ENCODE measurements at regions not wholly inside any gene's neighbourhood (a gene's known extent, or its start where the extent isn't known, plus 50 kb on each side); places are given as distances from the start of the nearest gene placed in this dataset.

- H4K20me1 ChIP-seq (ENCODE audit: control insufficient read depth, insufficient read depth): no peaks in the 10 kb centered on the region
- ChIA-PET RAD21 (ENCODE audit: unreplicated experiment) (interaction anchor here (0.6 to 0.8 kb wide), 3 partner anchors 115 to 167 kb away, joined by 3 to 4 read pairs (median 3); no protein-coding TSS in a partner anchor), SMC1A (ENCODE audit: uncharacterized antibody, unreplicated experiment) (interaction anchor here (0.6 kb wide), 2 partner anchors 87 to 257 kb away, joined by 3 read pairs; no protein-coding TSS in a partner anchor), CTCF (interaction anchor here (1.3 to 1.5 kb wide), 2 partner anchors 26 to 201 kb away, joined by 3 to 4 read pairs; no protein-coding TSS in a partner anchor), POLR2A (interaction anchor here (0.6 kb wide), 1 partner anchor 169 kb away, joined by 10 read pairs; the partner anchor contains the start of gene TLE3)
- ATAC-seq (peak; percentile 51), DNase-seq (ENCODE audit: low read depth, low spot score) (no peak), FAIRE-seq (no peak)
- H3K79me2 ChIP-seq (ENCODE audit: control insufficient read depth, insufficient read depth, low read length): no peaks in the 10 kb centered on the region
- 51% methylated on average over 24 of the region's 24 CpGs for WGBS (ENCODE audit: insufficient coverage, insufficient replicate concordance, low lambda C conversion rate, missing lambda C conversion rate)
- in situ Hi-C loops (cut with MboI) (no loop called here), intact Hi-C loops (cut with micrococcal nuclease; ENCODE audit: unreplicated experiment) (no loop called here)
- no peak overlapping the region for H3K4me2 ChIP-seq (ENCODE audit: control insufficient read depth, insufficient read depth)
- H2AFZ ChIP-seq (ENCODE audit: control insufficient read depth, low read depth, low read length): no peak overlapping the region
- BruUV-seq (replicated peaks): no TSS peak
- no peaks in the 10 kb centered on the region; a peak in 2 of 4 replicates for H3K27me3 ChIP-seq (replicated peaks in 1 of 2; ENCODE audit: control insufficient read depth in 2 of 2, insufficient read depth in 2 of 2, low read length in 1 of 2)
- no peaks in the 10 kb centered on the region for H3K36me3 ChIP-seq (ENCODE audit: control insufficient read depth in 2 of 2, insufficient read depth in 2 of 2, low read length in 1 of 2)
- TF ChIP-seq IKZF1 (conservative IDR thresholded peaks at IDR 0.05) (peak; percentile 82), SPI1 (IDR thresholded peaks at IDR 0.05; ENCODE audit: borderline replicate concordance, insufficient read depth, low read depth, low read length) (peak; percentile 13; the same call in 1 of the 2 replicates), NR2F1 (conservative IDR thresholded peaks at IDR 0.05) (peak; percentile 74), IKZF2 (IDR thresholded peaks at IDR 0.05) (peak; percentile 54 to 61; a peak in 2 of 4 replicates), SMAD5 (IDR thresholded peaks at IDR 0.05; ENCODE audit: low read depth) (no peak), DPF2 (IDR thresholded peaks at IDR 0.05) (peak; percentile 52; the same call in 1 of the 2 replicates), BHLHE40 (IDR thresholded peaks at IDR 0.05; ENCODE audit: borderline replicate concordance in 1 of 2, low read depth in 2 of 2, low read length in 1 of 2) (peak; percentile 11 to 67; a peak in 2 of 4 replicates), POU2F2 (IDR thresholded peaks at IDR 0.05; ENCODE audit: borderline replicate concordance, low read depth, low read length) (no peak), USF1 (IDR thresholded peaks at IDR 0.05; ENCODE audit: borderline replicate concordance, extremely low read length, insufficient read depth, low read depth, low read length) (no peak)
- peaks cover 40% of the 10 kb centered on the region for H3K4me1 ChIP-seq (ENCODE audit: control insufficient read depth, insufficient read depth, low read length)
- H3K27ac ChIP-seq (ENCODE audit: control insufficient read depth, insufficient read depth): no peak overlapping the region
- H3K9ac ChIP-seq (ENCODE audit: control insufficient read depth, insufficient read depth, low read length): no peak overlapping the region
- H3K9me3 ChIP-seq (replicated peaks; ENCODE audit: control insufficient read depth, insufficient read depth, low read length): no peaks in the 10 kb centered on the region
- H3K4me3 ChIP-seq: no peak overlapping the region
Observed at GRCh38 chr15:70266412-70267121, 168.8 kb upstream of the TLE3 start.
